GM23338 (cell line): ENCODE measurements at regions not wholly inside any gene's neighbourhood (a gene's known extent, or its start where the extent isn't known, plus 50 kb on each side); places are given as distances from the start of the nearest gene placed in this dataset.
"Not testable (repeated sequence)": the region's sequence is repeated elsewhere in the genome, so short reads cannot be mapped to it uniquely, and the experiment has no call there.

Source experiments
- CTCF ChIP-seq, 2 experiments: fragments of 200-600 bp in 1 of 2; sonication (generic) in 1 of 2; conservative IDR thresholded peaks; 2 replicates each; pipeline versions ENCODE4 v1.5.1 to v1.6.1; 2016 to 2017; ENCODE audit warnings: antibody characterized with exemption in 2 of 2, low read depth in 2 of 2, mild to moderate bottlenecking in 2 of 2, moderate library complexity in 1 of 2
- EZH2 ChIP-seq: fragments of 200-600 bp; sonication (generic); IDR thresholded peaks from one replicate; pipeline ENCODE4 v1.8.0; 2017; ENCODE audit warnings: antibody characterized with exemption, mild to moderate bottlenecking, low read depth; ENCODE audit not compliant: unreplicated experiment
- EZH2phosphoT487 ChIP-seq: fragments of 200-600 bp; sonication (generic); IDR thresholded peaks from one replicate; pipeline ENCODE4 v1.8.1; 2018; ENCODE audit warnings: antibody characterized with exemption; ENCODE audit not compliant: unreplicated experiment
- POLR2AphosphoS5 ChIP-seq: IDR thresholded peaks from 2 replicates; pipeline ENCODE4 v1.6.1; 2016; ENCODE audit warnings: antibody characterized with exemption, low read depth
- REST ChIP-seq: IDR thresholded peaks from one replicate; pipeline ENCODE4 v1.6.1; 2018; ENCODE audit warnings: antibody characterized with exemption; ENCODE audit not compliant: unreplicated experiment
- STAT1 ChIP-seq: IDR thresholded peaks from one replicate; pipeline ENCODE4 v1.6.1; 2016; ENCODE audit warnings: antibody characterized with exemption; ENCODE audit not compliant: unreplicated experiment

- not testable (repeated sequence) for TF ChIP-seq CTCF (conservative IDR thresholded peaks at IDR 0.05; ENCODE audit: low read depth in 2 of 2); EZH2phosphoT487; POLR2AphosphoS5; EZH2; REST; STAT1
Measured at GRCh38 chr22:11302427-11302826, 4225.6 kb upstream of the OR11H1 start.
